ENCODE measurements at regions not wholly inside any gene's neighbourhood (a gene's known extent, or its start where the extent isn't known, plus 50 kb on each side); places are given as distances from the start of the nearest gene placed in this dataset.

DNA sequence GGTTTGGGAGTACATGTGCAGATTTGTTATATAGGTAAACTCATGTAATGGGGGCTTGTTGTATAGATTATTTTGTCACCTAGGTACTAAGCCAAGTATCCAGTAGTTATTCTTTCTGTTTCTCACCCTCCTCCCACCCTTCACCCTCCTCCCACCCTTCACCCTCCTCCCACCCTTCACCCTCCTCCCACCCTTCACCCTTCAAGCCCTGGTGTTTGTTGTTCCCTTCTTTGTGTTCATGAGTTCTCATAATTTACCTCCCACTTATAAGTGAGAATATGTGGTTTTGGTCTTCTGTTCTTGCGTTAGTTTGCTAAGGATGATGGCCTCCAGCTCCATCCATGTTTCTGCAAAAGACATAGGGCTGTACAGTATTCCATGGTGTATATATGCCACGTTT lies 58.7 kb upstream of the OR10AD1 start:
- no peak overlapping the region for H3K4me2 ChIP-seq (ENCODE audit: insufficient read depth, low read length)
- POLR2A ChIA-PET = no interaction called here
- TF ChIP-seq, protein P1, sequence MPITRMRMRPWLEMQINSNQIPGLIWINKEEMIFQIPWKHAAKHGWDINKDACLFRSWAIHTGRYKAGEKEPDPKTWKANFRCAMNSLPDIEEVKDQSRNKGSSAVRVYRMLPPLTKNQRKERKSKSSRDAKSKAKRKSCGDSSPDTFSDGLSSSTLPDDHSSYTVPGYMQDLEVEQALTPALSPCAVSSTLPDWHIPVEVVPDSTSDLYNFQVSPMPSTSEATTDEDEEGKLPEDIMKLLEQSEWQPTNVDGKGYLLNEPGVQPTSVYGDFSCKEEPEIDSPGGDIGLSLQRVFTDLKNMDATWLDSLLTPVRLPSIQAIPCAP (CRISPR knock-in tag; IDR thresholded peaks at IDR 0.05; ENCODE audit: borderline replicate concordance) = no peak
- TF ChIP-seq, protein P2, sequence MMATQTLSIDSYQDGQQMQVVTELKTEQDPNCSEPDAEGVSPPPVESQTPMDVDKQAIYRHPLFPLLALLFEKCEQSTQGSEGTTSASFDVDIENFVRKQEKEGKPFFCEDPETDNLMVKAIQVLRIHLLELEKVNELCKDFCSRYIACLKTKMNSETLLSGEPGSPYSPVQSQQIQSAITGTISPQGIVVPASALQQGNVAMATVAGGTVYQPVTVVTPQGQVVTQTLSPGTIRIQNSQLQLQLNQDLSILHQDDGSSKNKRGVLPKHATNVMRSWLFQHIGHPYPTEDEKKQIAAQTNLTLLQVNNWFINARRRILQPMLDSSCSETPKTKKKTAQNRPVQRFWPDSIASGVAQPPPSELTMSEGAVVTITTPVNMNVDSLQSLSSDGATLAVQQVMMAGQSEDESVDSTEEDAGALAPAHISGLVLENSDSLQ (IDR thresholded peaks at IDR 0.05) = no peak
- no peak for TF ChIP-seq KDM5B (IDR thresholded peaks at IDR 0.05; ENCODE audit: insufficient replicate concordance, low read depth, low read length)
- TF ChIP-seq, protein P3, sequence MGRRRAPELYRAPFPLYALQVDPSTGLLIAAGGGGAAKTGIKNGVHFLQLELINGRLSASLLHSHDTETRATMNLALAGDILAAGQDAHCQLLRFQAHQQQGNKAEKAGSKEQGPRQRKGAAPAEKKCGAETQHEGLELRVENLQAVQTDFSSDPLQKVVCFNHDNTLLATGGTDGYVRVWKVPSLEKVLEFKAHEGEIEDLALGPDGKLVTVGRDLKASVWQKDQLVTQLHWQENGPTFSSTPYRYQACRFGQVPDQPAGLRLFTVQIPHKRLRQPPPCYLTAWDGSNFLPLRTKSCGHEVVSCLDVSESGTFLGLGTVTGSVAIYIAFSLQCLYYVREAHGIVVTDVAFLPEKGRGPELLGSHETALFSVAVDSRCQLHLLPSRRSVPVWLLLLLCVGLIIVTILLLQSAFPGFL (CRISPR knock-in tag; IDR thresholded peaks at IDR 0.05) = no peak
- TF ChIP-seq, protein P4, sequence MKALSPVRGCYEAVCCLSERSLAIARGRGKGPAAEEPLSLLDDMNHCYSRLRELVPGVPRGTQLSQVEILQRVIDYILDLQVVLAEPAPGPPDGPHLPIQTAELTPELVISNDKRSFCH (CRISPR knock-in tag; IDR thresholded peaks at IDR 0.05) = no peak
- TF ChIP-seq, protein P4 (tag; IDR thresholded peaks at IDR 0.05) = no peak
- no peak for TF ChIP-seq ZNF586 (CRISPR knock-in tag; conservative IDR thresholded peaks at IDR 0.05)
- TF ChIP-seq, protein P5, sequence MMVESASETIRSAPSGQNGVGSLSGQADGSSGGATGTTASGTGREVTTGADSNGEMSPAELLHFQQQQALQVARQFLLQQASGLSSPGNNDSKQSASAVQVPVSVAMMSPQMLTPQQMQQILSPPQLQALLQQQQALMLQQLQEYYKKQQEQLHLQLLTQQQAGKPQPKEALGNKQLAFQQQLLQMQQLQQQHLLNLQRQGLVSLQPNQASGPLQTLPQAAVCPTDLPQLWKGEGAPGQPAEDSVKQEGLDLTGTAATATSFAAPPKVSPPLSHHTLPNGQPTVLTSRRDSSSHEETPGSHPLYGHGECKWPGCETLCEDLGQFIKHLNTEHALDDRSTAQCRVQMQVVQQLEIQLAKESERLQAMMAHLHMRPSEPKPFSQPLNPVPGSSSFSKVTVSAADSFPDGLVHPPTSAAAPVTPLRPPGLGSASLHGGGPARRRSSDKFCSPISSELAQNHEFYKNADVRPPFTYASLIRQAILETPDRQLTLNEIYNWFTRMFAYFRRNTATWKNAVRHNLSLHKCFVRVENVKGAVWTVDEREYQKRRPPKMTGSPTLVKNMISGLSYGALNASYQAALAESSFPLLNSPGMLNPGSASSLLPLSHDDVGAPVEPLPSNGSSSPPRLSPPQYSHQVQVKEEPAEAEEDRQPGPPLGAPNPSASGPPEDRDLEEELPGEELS (CRISPR knock-in tag; IDR thresholded peaks at IDR 0.05; ENCODE audit: borderline replicate concordance) = no peak
- TF ChIP-seq, protein P6, sequence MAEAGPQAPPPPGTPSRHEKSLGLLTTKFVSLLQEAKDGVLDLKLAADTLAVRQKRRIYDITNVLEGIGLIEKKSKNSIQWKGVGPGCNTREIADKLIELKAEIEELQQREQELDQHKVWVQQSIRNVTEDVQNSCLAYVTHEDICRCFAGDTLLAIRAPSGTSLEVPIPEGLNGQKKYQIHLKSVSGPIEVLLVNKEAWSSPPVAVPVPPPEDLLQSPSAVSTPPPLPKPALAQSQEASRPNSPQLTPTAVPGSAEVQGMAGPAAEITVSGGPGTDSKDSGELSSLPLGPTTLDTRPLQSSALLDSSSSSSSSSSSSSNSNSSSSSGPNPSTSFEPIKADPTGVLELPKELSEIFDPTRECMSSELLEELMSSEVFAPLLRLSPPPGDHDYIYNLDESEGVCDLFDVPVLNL (CRISPR knock-in tag; IDR thresholded peaks at IDR 0.05; ENCODE audit: low read depth) = no peak
- TF ChIP-seq NCOR1 (IDR thresholded peaks at IDR 0.05) = no peak
- TF ChIP-seq CHCHD3 (CRISPR knock-in tag; IDR thresholded peaks at IDR 0.05) = no peak
- TF ChIP-seq ZNF146 (CRISPR knock-in tag; IDR thresholded peaks at IDR 0.05; ENCODE audit: unreplicated experiment) = no peak
- TF ChIP-seq ZBTB8A (IDR thresholded peaks at IDR 0.05; ENCODE audit: partially characterized antibody) = no peak
- TF ChIP-seq, protein P7, sequence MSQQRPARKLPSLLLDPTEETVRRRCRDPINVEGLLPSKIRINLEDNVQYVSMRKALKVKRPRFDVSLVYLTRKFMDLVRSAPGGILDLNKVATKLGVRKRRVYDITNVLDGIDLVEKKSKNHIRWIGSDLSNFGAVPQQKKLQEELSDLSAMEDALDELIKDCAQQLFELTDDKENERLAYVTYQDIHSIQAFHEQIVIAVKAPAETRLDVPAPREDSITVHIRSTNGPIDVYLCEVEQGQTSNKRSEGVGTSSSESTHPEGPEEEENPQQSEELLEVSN (IDR thresholded peaks at IDR 0.05; ENCODE audit: borderline replicate concordance in 1 of 2, extremely low read depth in 1 of 2, insufficient read depth in 1 of 2, insufficient read length in 1 of 2, low read depth in 1 of 2, low read length in 1 of 2, poor library complexity in 1 of 2, severe bottlenecking in 1 of 2) = no peak
- TF ChIP-seq ARID2 (IDR thresholded peaks at IDR 0.05) = no peak

More for the DNA sequence above, 58.7 kb upstream of the OR10AD1 start:
- Histone ChIP-seq H3K9me3 (replicated peaks; ENCODE audit: control insufficient read depth, insufficient read depth, low read depth, low read length) (no peaks in the 10 kb centered on the region), H3K9me1 (ENCODE audit: control insufficient read depth, insufficient read depth, low read length) (no peaks in the 10 kb centered on the region), H3K36me3 (ENCODE audit: control insufficient read depth, insufficient read depth, low read length) (no peaks in the 10 kb centered on the region), H3K27ac (ENCODE audit: extremely low read depth, low read depth, low read length) (no peak overlapping the region), H3K4me1 (replicated peaks in 1 of 2; ENCODE audit: control insufficient read depth in 2 of 2, insufficient read depth in 2 of 2, low read length in 2 of 2) (no peaks in the 10 kb centered on the region), H3K9ac (ENCODE audit: insufficient read depth in 1 of 2, low read depth in 2 of 2, low read length in 2 of 2) (no peak overlapping the region), H3K4me3 (no peak overlapping the region), H2AFZ (ENCODE audit: low read depth, low read length) (no peak overlapping the region), H3K79me2 (ENCODE audit: control insufficient read depth, insufficient read depth, low read length) (no peaks in the 10 kb centered on the region), H3K27me3 (ENCODE audit: control insufficient read depth in 2 of 2, insufficient read depth in 2 of 2, low read length in 2 of 2) (no peaks in the 10 kb centered on the region), H4K20me1 (replicated peaks; ENCODE audit: control insufficient read depth, insufficient read depth, low read length) (no peaks in the 10 kb centered on the region)
- no peak for FAIRE-seq
- BruUV-seq (replicated peaks) = no TSS peak
- no peak for ATAC-seq
- no peak for DNase-seq (ENCODE audit: extremely low read depth in 1 of 4, low spot score in 3 of 4)
- CTCF ChIA-PET (ENCODE audit: low intra/inter-chr PET ratio) = no interaction called here
- intact Hi-C loops (cut with micrococcal nuclease) (no loop called here), in situ Hi-C loops (cut with MboI) (no loop called here)
- 13% methylated on average over 2 of the region's 2 CpGs for WGBS (ENCODE audit: insufficient coverage, low coverage, missing lambda C conversion rate)
